Spleen (tissue), 7 donors: ENCODE measurements at regions not wholly inside any gene's neighbourhood (a gene's known extent, or its start where the extent isn't known, plus 50 kb on each side); places are given as distances from the start of the nearest gene placed in this dataset.

Source experiments
- POLR2A ChIP-seq, 3 donors: fragments of 450-650 bp; IDR thresholded peaks; one replicate each; pipeline ENCODE4 v1.5.1; 2017; ENCODE audit warnings: antibody characterized with exemption in 3 of 3, mild to moderate bottlenecking in 1 of 3
- POLR2AphosphoS5 ChIP-seq, 3 donors: sonication (generic); formaldehyde crosslinking; IDR thresholded peaks; one replicate each; pipeline ENCODE4 v1.5.1; 2017; ENCODE audit warnings: antibody characterized with exemption in 3 of 3
- TF ChIP-seq, protein P1 (sequence below), 11 experiments: fragments of 200-600 bp in 7 of 11; fragments of 450-650 bp in 4 of 11; sonication (generic) in 4 of 11; IDR thresholded peaks in 8 of 11; conservative IDR thresholded peaks in 3 of 11; 1 replicate in 7 of 11; 2 replicates in 4 of 11; pipeline versions ENCODE4 v1.4.0 to v1.8.0; 2016 to 2021; ENCODE audit warnings: antibody characterized with exemption in 11 of 11, inconsistent platforms in 4 of 11, mild to moderate bottlenecking in 1 of 11
- donor health status: DM: no; HTN: no; CAD: no; lungs with moderate emphysema.
- donor health status: DM: no; HTN: no; CAD: no.
- donor health status: DM: no; HTN: no; CAD: no.

DNA sequence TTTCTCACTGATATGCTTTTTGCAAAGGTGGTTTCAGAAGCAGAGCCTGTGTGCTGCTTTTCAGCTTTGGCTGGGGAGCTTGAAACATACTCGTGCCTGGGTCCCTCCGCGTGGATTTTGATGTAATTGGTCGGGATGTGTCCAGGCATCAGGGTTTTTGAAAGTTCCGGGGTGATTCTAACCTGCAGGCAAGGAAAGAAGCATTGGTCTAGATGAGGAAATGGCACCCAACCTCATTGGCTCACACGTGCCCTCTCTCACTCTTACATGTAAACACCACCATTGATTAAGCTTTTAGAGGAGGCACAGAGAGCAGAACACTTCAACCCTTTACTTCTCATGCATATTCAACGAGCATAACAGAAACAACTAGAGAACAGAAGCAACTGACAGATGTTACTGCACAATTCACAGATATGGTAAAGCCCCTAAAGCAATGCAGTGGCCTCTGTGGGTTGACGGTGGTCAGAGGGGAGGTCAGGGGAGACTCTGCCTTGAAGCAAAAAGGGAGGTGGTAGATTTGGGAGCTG, 112.1 kb downstream of the TLR5 start:
- TF ChIP-seq, protein P1, sequence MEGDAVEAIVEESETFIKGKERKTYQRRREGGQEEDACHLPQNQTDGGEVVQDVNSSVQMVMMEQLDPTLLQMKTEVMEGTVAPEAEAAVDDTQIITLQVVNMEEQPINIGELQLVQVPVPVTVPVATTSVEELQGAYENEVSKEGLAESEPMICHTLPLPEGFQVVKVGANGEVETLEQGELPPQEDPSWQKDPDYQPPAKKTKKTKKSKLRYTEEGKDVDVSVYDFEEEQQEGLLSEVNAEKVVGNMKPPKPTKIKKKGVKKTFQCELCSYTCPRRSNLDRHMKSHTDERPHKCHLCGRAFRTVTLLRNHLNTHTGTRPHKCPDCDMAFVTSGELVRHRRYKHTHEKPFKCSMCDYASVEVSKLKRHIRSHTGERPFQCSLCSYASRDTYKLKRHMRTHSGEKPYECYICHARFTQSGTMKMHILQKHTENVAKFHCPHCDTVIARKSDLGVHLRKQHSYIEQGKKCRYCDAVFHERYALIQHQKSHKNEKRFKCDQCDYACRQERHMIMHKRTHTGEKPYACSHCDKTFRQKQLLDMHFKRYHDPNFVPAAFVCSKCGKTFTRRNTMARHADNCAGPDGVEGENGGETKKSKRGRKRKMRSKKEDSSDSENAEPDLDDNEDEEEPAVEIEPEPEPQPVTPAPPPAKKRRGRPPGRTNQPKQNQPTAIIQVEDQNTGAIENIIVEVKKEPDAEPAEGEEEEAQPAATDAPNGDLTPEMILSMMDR (IDR thresholded peaks at IDR 0.05 in 8 of 11, conservative IDR thresholded peaks at IDR 0.05 in 3 of 11), result no peak
- no peak for TF ChIP-seq POLR2AphosphoS5 (IDR thresholded peaks at IDR 0.05)
- TF ChIP-seq POLR2A (IDR thresholded peaks at IDR 0.05), result no peak
